ENCODE measurements at regions not wholly inside any gene's neighbourhood (a gene's known extent, or its start where the extent isn't known, plus 50 kb on each side); places are given as distances from the start of the nearest gene placed in this dataset.

- no peaks in the 10 kb centered on the region for H3K36me3 ChIP-seq (ENCODE audit: control insufficient read depth in 2 of 2, extremely low read depth in 1 of 2, insufficient read depth in 2 of 2, low read length in 2 of 2)
- no peaks in the 10 kb centered on the region for H4K20me1 ChIP-seq (ENCODE audit: control insufficient read depth, extremely low read depth, insufficient read depth, low read length)
- no peak overlapping the region for H3K9ac ChIP-seq (ENCODE audit: control insufficient read depth, extremely low read depth, insufficient read depth, low read length)
- H3K4me1 ChIP-seq (ENCODE audit: control insufficient read depth, extremely low read depth, insufficient read depth, low read length), result no peaks in the 10 kb centered on the region
- DNase-seq (ENCODE audit: low read depth, low spot score) (no peak), FAIRE-seq (no peak)
- no peaks in the 10 kb centered on the region for H3K27me3 ChIP-seq (ENCODE audit: control insufficient read depth, extremely low read depth, insufficient read depth, low read length)
- no peaks in the 10 kb centered on the region for H3K9me3 ChIP-seq (ENCODE audit: control insufficient read depth, low read depth, low read length)
- H3K4me3 ChIP-seq (ENCODE audit: control insufficient read depth in 2 of 3, extremely low read depth in 1 of 3, insufficient read depth in 2 of 3, low read depth in 1 of 3, low read length in 3 of 3), result no peak overlapping the region
- H2AFZ ChIP-seq (ENCODE audit: control insufficient read depth, low read length), result no peak overlapping the region
- no peak overlapping the region for H3K27ac ChIP-seq (ENCODE audit: control insufficient read depth, insufficient read depth, low read length)
- no peak for TF ChIP-seq CTCF (optimal IDR thresholded peaks at IDR 0.05 in 1 of 3, IDR thresholded peaks at IDR 0.05 in 1 of 3, conservative IDR thresholded peaks at IDR 0.05 in 1 of 3; ENCODE audit: extremely low read depth in 1 of 3, insufficient read depth in 2 of 3, low read length in 3 of 3)
- no peak for TF ChIP-seq EZH2 (IDR thresholded peaks at IDR 0.05; ENCODE audit: low read length)
- H3K9me1 ChIP-seq (ENCODE audit: control insufficient read depth, extremely low read depth, insufficient read depth, low read length), result no peaks in the 10 kb centered on the region
- no peak overlapping the region for H3K4me2 ChIP-seq (ENCODE audit: control insufficient read depth, extremely low read depth, insufficient read depth, low read depth, low read length)
- H3K79me2 ChIP-seq (ENCODE audit: control insufficient read depth, insufficient read depth, low read length), result no peaks in the 10 kb centered on the region
- dilution Hi-C loops (cut with MboI; ENCODE audit: extremely low pct_ligation_motif_present, low sequenced_read_pairs), result no loop called here
These were observed 795.8 kb upstream of the SALL3 start for GRCh38 chr18:78183815-78184214.

- peaks cover 3% of the 10 kb centered on the region for H3K9me3 ChIP-seq (ENCODE audit: control insufficient read depth, low read depth, low read length)
- H3K27ac ChIP-seq (ENCODE audit: control insufficient read depth, insufficient read depth, low read length), result no peak overlapping the region
- H3K9ac ChIP-seq (ENCODE audit: control insufficient read depth, extremely low read depth, insufficient read depth, low read length), result no peak overlapping the region
- H4K20me1 ChIP-seq (ENCODE audit: control insufficient read depth, extremely low read depth, insufficient read depth, low read length), result no peaks in the 10 kb centered on the region
- dilution Hi-C loops (cut with MboI; ENCODE audit: extremely low pct_ligation_motif_present, low sequenced_read_pairs), result no loop called here
- FAIRE-seq, result no peak
- no peaks in the 10 kb centered on the region for H3K9me1 ChIP-seq (ENCODE audit: control insufficient read depth, extremely low read depth, insufficient read depth, low read length)
- no peak for DNase-seq (ENCODE audit: low read depth, low spot score)
- H2AFZ ChIP-seq (ENCODE audit: control insufficient read depth, low read length), result no peak overlapping the region
- H3K27me3 ChIP-seq (ENCODE audit: control insufficient read depth, extremely low read depth, insufficient read depth, low read length), result no peaks in the 10 kb centered on the region
- H3K4me2 ChIP-seq (ENCODE audit: control insufficient read depth, extremely low read depth, insufficient read depth, low read depth, low read length), result no peak overlapping the region
- TF ChIP-seq CTCF (optimal IDR thresholded peaks at IDR 0.05 in 1 of 3, IDR thresholded peaks at IDR 0.05 in 1 of 3, conservative IDR thresholded peaks at IDR 0.05 in 1 of 3; ENCODE audit: extremely low read depth in 1 of 3, insufficient read depth in 2 of 3, low read length in 3 of 3), result no peak
- no peak for TF ChIP-seq EZH2 (IDR thresholded peaks at IDR 0.05; ENCODE audit: low read length)
- H3K79me2 ChIP-seq (ENCODE audit: control insufficient read depth, insufficient read depth, low read length), result no peaks in the 10 kb centered on the region
- H3K4me3 ChIP-seq (ENCODE audit: control insufficient read depth in 2 of 3, extremely low read depth in 1 of 3, insufficient read depth in 2 of 3, low read depth in 1 of 3, low read length in 3 of 3), result no peak overlapping the region
- H3K4me1 ChIP-seq (ENCODE audit: control insufficient read depth, extremely low read depth, insufficient read depth, low read length), result no peaks in the 10 kb centered on the region
- H3K36me3 ChIP-seq (ENCODE audit: control insufficient read depth in 2 of 2, extremely low read depth in 1 of 2, insufficient read depth in 2 of 2, low read length in 2 of 2), result no peaks in the 10 kb centered on the region
These were observed 788.3 kb upstream of the SALL3 start for GRCh38 chr18:78191276-78191675.

All from keratinocyte (primary cell).